B cell (primary cell): ENCODE measurements at regions not wholly inside any gene's neighbourhood (a gene's known extent, or its start where the extent isn't known, plus 50 kb on each side); places are given as distances from the start of the nearest gene placed in this dataset.

Experiments used
- CTCF ChIP-seq: fragments of 200-600 bp; IDR thresholded peaks from one replicate; pipeline ENCODE4 v1.8.0; 2022; ENCODE audit warnings: antibody characterized with exemption, mild to moderate bottlenecking
- EZH2 ChIP-seq: IDR thresholded peaks from 2 replicates; pipeline ENCODE4 v1.6.1; 2012; ENCODE audit warnings: borderline replicate concordance, low read depth, mild to moderate bottlenecking, moderate library complexity, low read length; ENCODE audit not compliant: insufficient read depth, poor library complexity, severe bottlenecking

- TF ChIP-seq EZH2 (no peak), CTCF (no peak)
Measured at GRCh38 chr4:34271479-34272355, 1972.6 kb downstream of the ARAP2 start.
